H1 (cell line): ENCODE measurements at regions not wholly inside any gene's neighbourhood (a gene's known extent, or its start where the extent isn't known, plus 50 kb on each side); places are given as distances from the start of the nearest gene placed in this dataset.

Experiments
- CTCF ChIA-PET: fragments of 300-600 bp; sonication (Branson Sonifier 250); formaldehyde crosslinking; loops from one replicate; lab custom pipeline; 2021; ENCODE audit not compliant: partially characterized antibody; lab: Charles Lee
- POLR2A ChIA-PET: fragments of 300-600 bp; sonication (Branson Sonifier 250); formaldehyde crosslinking; loops from one replicate; lab custom pipeline; 2021; ENCODE audit warnings: inconsistent platforms; ENCODE audit not compliant: partially characterized antibody; lab: Charles Lee
- DNase-seq, 2 experiments: peaks; one replicate each; pipeline versions ENCODE4 v3.0.0 to v3.0.0-alpha.2; 2010 to 2022; ENCODE audit warnings: low spot score in 2 of 2, low read depth in 1 of 2, mixed read lengths in 1 of 2
- FAIRE-seq: peaks from 2 replicates; lab custom pipeline; 2011; peaks lifted over from hg19 to GRCh38; lab: Jason Lieb, UNC
- H2AFZ ChIP-seq: 2 replicates; pipeline ENCODE4 v1.8.1; 2012; ENCODE audit warnings: low read length, inconsistent platforms
- H2AK5ac ChIP-seq: 2 replicates; pipeline ENCODE4 v1.6.1; 2013; ENCODE audit warnings: low read depth, low read length
- H2BK120ac ChIP-seq: replicated peaks from 2 replicates; pipeline ENCODE3; 2013; ENCODE audit warnings: low read depth, low read length, inconsistent platforms
- H2BK12ac ChIP-seq: 2 replicates; pipeline ENCODE4 v1.6.1; 2013; ENCODE audit warnings: low read depth, low read length
- H2BK15ac ChIP-seq: 2 replicates; pipeline ENCODE4 v1.6.1; 2013; ENCODE audit warnings: low read length
- H2BK20ac ChIP-seq: 2 replicates; pipeline ENCODE4 v1.6.1; 2013; ENCODE audit warnings: low read length
- H2BK5ac ChIP-seq: 2 replicates; pipeline ENCODE4 v1.6.1; 2013; ENCODE audit warnings: low read depth, low read length
- H3K14ac ChIP-seq: 2 replicates; pipeline ENCODE4 v1.6.1; 2013; ENCODE audit warnings: inconsistent platforms; ENCODE audit not compliant: insufficient read length
- H3K18ac ChIP-seq: 2 replicates; pipeline ENCODE4 v1.6.1; 2013; ENCODE audit warnings: low read length; ENCODE audit errors: extremely low read depth
- H3K23ac ChIP-seq: 2 replicates; pipeline ENCODE4 v1.6.1; 2013; ENCODE audit warnings: inconsistent platforms; ENCODE audit not compliant: insufficient read length
- H3K23me2 ChIP-seq: 2 replicates; pipeline ENCODE4 v1.6.1; 2013; ENCODE audit warnings: low read depth, low read length
- H3K27ac ChIP-seq: 2 replicates; pipeline ENCODE4 v1.6.1; 2011; ENCODE audit warnings: low read depth, low read length, inconsistent platforms
- H3K27me3 ChIP-seq, 4 experiments: replicated peaks in 1 of 4; 1 replicate in 1 of 4; 2 replicates in 3 of 4; pipeline versions ENCODE4 v1.6.1 to v1.8.1; 2011 to 2013; ENCODE audit warnings: low read length in 3 of 4, mild to moderate bottlenecking in 3 of 4, inconsistent platforms in 2 of 4, mixed read lengths in 2 of 4, moderate library complexity in 1 of 4; ENCODE audit not compliant: control insufficient read depth in 3 of 4, insufficient read depth in 3 of 4; ENCODE audit errors: extremely low read depth in 1 of 4
- H3K36me3 ChIP-seq, 4 experiments: 2 replicates each; pipeline versions ENCODE4 v1.6.1 to v1.8.1; 2011 to 2013; ENCODE audit warnings: mild to moderate bottlenecking in 4 of 4, low read length in 3 of 4, moderate library complexity in 2 of 4, control low read depth in 1 of 4, inconsistent platforms in 1 of 4; ENCODE audit not compliant: insufficient read depth in 4 of 4, control insufficient read depth in 2 of 4
- H3K4ac ChIP-seq: replicated peaks from 2 replicates; pipeline ENCODE3; 2013; ENCODE audit warnings: low read length, low read depth, mixed read lengths, inconsistent platforms; ENCODE audit not compliant: insufficient read length
- H3K4me1 ChIP-seq, 4 experiments: replicated peaks in 1 of 4; 1 replicate in 1 of 4; 2 replicates in 3 of 4; pipeline versions ENCODE4 v1.6.1 to v1.8.1; 2011 to 2013; ENCODE audit warnings: low read length in 3 of 4, inconsistent platforms in 2 of 4, mixed read lengths in 1 of 4; ENCODE audit not compliant: insufficient read depth in 4 of 4, control insufficient read depth in 3 of 4
- H3K4me2 ChIP-seq, 2 experiments: 2 replicates each; pipeline versions ENCODE4 v1.6.1 to v1.8.1; 2011 to 2013; ENCODE audit warnings: low read depth in 2 of 2, low read length in 2 of 2, control low read depth in 1 of 2, inconsistent platforms in 1 of 2, mild to moderate bottlenecking in 1 of 2; ENCODE audit not compliant: insufficient read depth in 1 of 2
- H3K4me3 ChIP-seq, 4 experiments: fragments of 200-600, 300-600 bp in 1 of 4; sonication (generic), shearing (Covaris generic), sonication (Bioruptor Twin) in 1 of 4; 2 replicates each; pipeline versions ENCODE4 v1.5.1 to v1.8.1; 2011 to 2016; ENCODE audit warnings: low read length in 4 of 4, low read depth in 3 of 4, control low read depth in 2 of 4, inconsistent platforms in 2 of 4, mild to moderate bottlenecking in 2 of 4, mixed read lengths in 1 of 4, moderate library complexity in 1 of 4; ENCODE audit not compliant: insufficient read depth in 2 of 4; ENCODE audit errors: extremely low read depth in 1 of 4
- H3K56ac ChIP-seq: replicated peaks from 2 replicates; pipeline ENCODE3; 2013; ENCODE audit warnings: low read depth, mild to moderate bottlenecking, mixed read lengths, low read length, inconsistent platforms; ENCODE audit not compliant: insufficient read length
- H3K79me1 ChIP-seq: 2 replicates; pipeline ENCODE4 v1.6.1; 2013; ENCODE audit warnings: low read depth, low read length, control low read depth
- H3K79me2 ChIP-seq, 2 experiments: 2 replicates each; pipeline versions ENCODE4 v1.6.1 to v1.8.1; 2012 to 2013; ENCODE audit warnings: low read length in 2 of 2, mild to moderate bottlenecking in 2 of 2, inconsistent platforms in 1 of 2; ENCODE audit not compliant: insufficient read depth in 2 of 2, control insufficient read depth in 1 of 2
- H3K9ac ChIP-seq, 4 experiments: replicated peaks in 1 of 4; 1 replicate in 1 of 4; 2 replicates in 3 of 4; pipeline versions ENCODE4 v1.6.1 to v1.8.1; 2011 to 2013; ENCODE audit warnings: low read depth in 3 of 4, low read length in 3 of 4, control low read depth in 2 of 4, mild to moderate bottlenecking in 2 of 4, moderate library complexity in 2 of 4, inconsistent platforms in 1 of 4; ENCODE audit errors: extremely low read depth in 1 of 4
- H3K9me3 ChIP-seq, 2 experiments: 2 replicates each; pipeline versions ENCODE4 v1.6.1 to v1.8.1; 2012 to 2013; ENCODE audit warnings: mild to moderate bottlenecking in 2 of 2, moderate library complexity in 2 of 2, control low read depth in 1 of 2, inconsistent platforms in 1 of 2, low read depth in 1 of 2, low read length in 1 of 2, mixed read lengths in 1 of 2; ENCODE audit not compliant: insufficient read depth in 2 of 2
- H4K20me1 ChIP-seq, 2 experiments: replicated peaks in 1 of 2; 2 replicates each; pipeline versions ENCODE3 to v1.8.1; 2011 to 2013; ENCODE audit warnings: inconsistent platforms in 2 of 2, low read length in 2 of 2, mild to moderate bottlenecking in 1 of 2; ENCODE audit not compliant: insufficient read depth in 2 of 2, control insufficient read depth in 1 of 2
- H4K5ac ChIP-seq: 2 replicates; pipeline ENCODE4 v1.6.1; 2013; ENCODE audit warnings: low read length, low read depth, mixed read lengths, inconsistent platforms; ENCODE audit not compliant: insufficient read length
- H4K8ac ChIP-seq: 2 replicates; pipeline ENCODE4 v1.8.0; 2013; ENCODE audit warnings: mild to moderate bottlenecking, moderate library complexity, low read length, inconsistent platforms; ENCODE audit not compliant: insufficient read depth; ENCODE audit errors: extremely low read depth
- H4K91ac ChIP-seq: replicated peaks from 2 replicates; pipeline ENCODE3; 2013; ENCODE audit warnings: low read length, mixed read lengths, inconsistent platforms; ENCODE audit not compliant: insufficient read length
- CBX5 ChIP-seq: fragments of 300-800, 300-1000 bp; sonication (generic); IDR thresholded peaks from 2 replicates; pipeline ENCODE4 v1.7.1; 2016; ENCODE audit warnings: antibody characterized with exemption, low read length, low read depth
- CTBP2 ChIP-seq: IDR thresholded peaks from 2 replicates; pipeline ENCODE4 v1.7.0; 2011; ENCODE audit warnings: borderline replicate concordance, mild to moderate bottlenecking, moderate library complexity, mixed read lengths, low read length; ENCODE audit not compliant: insufficient read depth, insufficient read length
- E2F6 ChIP-seq: IDR thresholded peaks from 2 replicates; pipeline ENCODE4 v1.6.1; 2012; ENCODE audit warnings: inconsistent platforms
- GABPA ChIP-seq: IDR thresholded peaks from 2 replicates; pipeline ENCODE4 v1.6.1; 2011; ENCODE audit warnings: mild to moderate bottlenecking, low read length, moderate library complexity, borderline replicate concordance; ENCODE audit not compliant: insufficient read depth
- HDAC6 ChIP-seq: IDR thresholded peaks from one replicate; pipeline ENCODE4 v1.7.1; 2012; ENCODE audit warnings: low read depth, mild to moderate bottlenecking, inconsistent platforms, low read length, moderate library complexity
- KDM5A ChIP-seq: fragments of 200-600 bp; IDR thresholded peaks from 2 replicates; pipeline ENCODE4 v1.7.1; 2012; ENCODE audit warnings: mild to moderate bottlenecking, low read length, inconsistent platforms, mixed read lengths
- NANOG ChIP-seq: IDR thresholded peaks from 2 replicates; pipeline ENCODE4 v1.6.1; 2011; ENCODE audit warnings: low read length, low read depth, mild to moderate bottlenecking, inconsistent platforms; ENCODE audit not compliant: insufficient read depth, poor library complexity, severe bottlenecking
- NRF1 ChIP-seq: IDR thresholded peaks from 2 replicates; pipeline ENCODE4 v1.6.1; 2011; ENCODE audit warnings: mild to moderate bottlenecking, low read depth, low read length, improper control_type of control experiment
- SRF ChIP-seq: IDR thresholded peaks from 2 replicates; pipeline ENCODE4 v1.6.1; 2011; ENCODE audit warnings: mild to moderate bottlenecking, low read depth, low read length, moderate library complexity
- TEAD4 ChIP-seq: IDR thresholded peaks from 2 replicates; pipeline ENCODE4 v1.6.1; 2012; ENCODE audit warnings: low read depth, low read length, inconsistent platforms, mixed read lengths

DNA sequence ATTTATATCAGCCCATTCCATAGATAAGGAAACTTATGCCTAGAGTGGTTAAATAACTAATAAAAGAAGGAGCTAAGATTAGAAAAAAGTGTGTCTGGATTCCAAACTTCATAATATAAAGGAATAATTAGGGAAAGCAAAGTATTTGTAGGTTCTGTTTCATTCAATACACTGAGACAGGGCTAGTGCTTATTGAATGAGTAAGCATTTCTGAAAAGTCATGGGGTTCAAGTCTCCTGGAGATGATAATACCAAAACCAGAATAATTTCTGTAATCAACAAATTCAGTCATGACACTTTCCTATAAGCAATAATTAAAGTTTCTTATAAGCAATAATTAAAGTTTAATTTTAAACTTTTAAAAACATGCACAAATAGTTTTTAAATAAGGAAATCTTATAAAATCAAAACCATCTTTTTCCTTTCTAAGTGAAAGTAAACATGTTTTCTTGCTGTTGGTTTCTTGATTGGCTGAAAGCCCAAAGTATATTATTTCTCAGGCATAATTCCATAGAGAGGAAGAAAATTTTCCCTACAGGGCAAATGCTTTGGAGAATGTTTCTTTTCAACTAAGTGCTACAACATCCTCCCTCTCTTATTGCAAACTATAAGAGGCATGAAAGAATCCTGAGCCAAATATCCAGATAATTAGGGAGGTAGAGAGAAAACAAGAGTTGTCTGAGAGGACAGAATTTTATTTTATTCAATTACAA is 510.2 kb downstream of the PRELID2 start:
- Histone ChIP-seq H3K79me1 (no peaks in the 10 kb centered on the region), H3K9me3 (no peaks in the 10 kb centered on the region), H3K36me3 (no peaks in the 10 kb centered on the region), H2BK5ac (no peak overlapping the region), H3K4me2 (no peak overlapping the region), H3K56ac (no peak overlapping the region), H4K20me1 (no peaks in the 10 kb centered on the region), H4K8ac (no peak overlapping the region), H3K14ac (no peak overlapping the region), H3K23me2 (no peaks in the 10 kb centered on the region), H3K4me1 (no peaks in the 10 kb centered on the region), H3K4ac (no peak overlapping the region), H3K4me3 (no peak overlapping the region), H2AFZ (no peak overlapping the region), H4K5ac (no peak overlapping the region), H3K27ac (no peak overlapping the region), H2AK5ac (no peak overlapping the region), H3K9ac (peak overlapping the region in 1 of 4 experiments; percentile 34; a peak in 1 of 7 replicates), H2BK12ac (no peak overlapping the region), H2BK15ac (no peak overlapping the region), H2BK20ac (no peak overlapping the region), H3K18ac (no peak overlapping the region), H3K27me3 (no peaks in the 10 kb centered on the region), H4K91ac (no peak overlapping the region), H3K79me2 (no peaks in the 10 kb centered on the region), H3K23ac (no peak overlapping the region), H2BK120ac (no peak overlapping the region)
- CTCF ChIA-PET, result no interaction called here
- POLR2A ChIA-PET, result no interaction called here
- FAIRE-seq (no peak), DNase-seq (no peak)
- no peak for TF ChIP-seq GABPA
- no peak for TF ChIP-seq NANOG
- no peak for TF ChIP-seq CBX5
- no peak for TF ChIP-seq TEAD4
- TF ChIP-seq CTBP2, result no peak
- TF ChIP-seq SRF, result no peak
- TF ChIP-seq KDM5A, result no peak
- TF ChIP-seq NRF1, result no peak
- TF ChIP-seq HDAC6, result no peak
- no peak for TF ChIP-seq E2F6
